ENCODE measurements at regions not wholly inside any gene's neighbourhood (a gene's known extent, or its start where the extent isn't known, plus 50 kb on each side); places are given as distances from the start of the nearest gene placed in this dataset.

GRCh38 chr12:125871811-125872594 lies 806.8 kb downstream of the AACS start:
- in situ Hi-C loops (cut with HindIII; ENCODE audit: low sequenced_read_pairs), result no loop called here
- DNase-seq (ENCODE audit: low spot score), result no peak

GRCh38 chr12:125873016-125873415 lies 807.8 kb downstream of the AACS start:
- no peak for DNase-seq (ENCODE audit: low spot score)
- in situ Hi-C loops (cut with HindIII; ENCODE audit: low sequenced_read_pairs), result no loop called here

- no peak for DNase-seq (ENCODE audit: low spot score)
Measured at GRCh38 chr12:125878483-125878882, 813.2 kb downstream of the AACS start.

GRCh38 chr12:125882141-125882540 lies 816.9 kb downstream of the AACS start:
- peak; percentile 25 for DNase-seq (ENCODE audit: low spot score)
- in situ Hi-C loops (cut with HindIII; ENCODE audit: low sequenced_read_pairs), result no loop called here

More at GRCh38 chr12:125878483-125878882, 813.2 kb downstream of the AACS start:
- in situ Hi-C loops (cut with HindIII; ENCODE audit: low sequenced_read_pairs), result no loop called here

- no peak for DNase-seq (ENCODE audit: low spot score)
- in situ Hi-C loops (cut with HindIII; ENCODE audit: low sequenced_read_pairs), result no loop called here
Measured at GRCh38 chr12:125888921-125889320, 823.7 kb downstream of the AACS start.

GRCh38 chr12:125889742-125890141 lies 824.5 kb downstream of the AACS start:
- peak; percentile 31 for DNase-seq (ENCODE audit: low spot score)
- in situ Hi-C loops (cut with HindIII; ENCODE audit: low sequenced_read_pairs), result no loop called here

GRCh38 chr12:125890366-125890905 lies 825.2 kb downstream of the AACS start:
- in situ Hi-C loops (cut with HindIII; ENCODE audit: low sequenced_read_pairs), result no loop called here
- no peak for DNase-seq (ENCODE audit: low spot score)

GRCh38 chr12:125890971-125891370 lies 825.7 kb downstream of the AACS start:
- in situ Hi-C loops (cut with HindIII; ENCODE audit: low sequenced_read_pairs), result no loop called here
- DNase-seq (ENCODE audit: low spot score), result no peak

GRCh38 chr12:125892276-125892675 lies 827.0 kb downstream of the AACS start:
- in situ Hi-C loops (cut with HindIII; ENCODE audit: low sequenced_read_pairs), result no loop called here
- DNase-seq (ENCODE audit: low spot score), result no peak

- in situ Hi-C loops (cut with HindIII; ENCODE audit: low sequenced_read_pairs), result no loop called here
- DNase-seq (ENCODE audit: low spot score), result no peak
Measured at GRCh38 chr12:125902991-125903390, 837.8 kb downstream of the AACS start.

GRCh38 chr12:125907351-125907750 lies 842.1 kb downstream of the AACS start:
- in situ Hi-C loops (cut with HindIII; ENCODE audit: low sequenced_read_pairs), result no loop called here
- no peak for DNase-seq (ENCODE audit: low spot score)

- in situ Hi-C loops (cut with HindIII; ENCODE audit: low sequenced_read_pairs), result no loop called here
Measured at GRCh38 chr12:125919856-125920470, 854.7 kb downstream of the AACS start.

GRCh38 chr12:125922330-125922729 lies 857.1 kb downstream of the AACS start:
- in situ Hi-C loops (cut with HindIII; ENCODE audit: low sequenced_read_pairs), result no loop called here
- no peak for DNase-seq (ENCODE audit: low spot score)

More at GRCh38 chr12:125919856-125920470, 854.7 kb downstream of the AACS start:
- no peak for DNase-seq (ENCODE audit: low spot score)

GRCh38 chr12:125936502-125936901 lies 871.3 kb downstream of the AACS start:
- no peak for DNase-seq (ENCODE audit: low spot score)
- in situ Hi-C loops (cut with HindIII; ENCODE audit: low sequenced_read_pairs), result no loop called here

GRCh38 chr12:125944446-125944845 lies 879.2 kb downstream of the AACS start:
- in situ Hi-C loops (cut with HindIII; ENCODE audit: low sequenced_read_pairs), result no loop called here
- DNase-seq (ENCODE audit: low spot score), result no peak

GRCh38 chr12:125949471-125949870 lies 884.2 kb downstream of the AACS start:
- in situ Hi-C loops (cut with HindIII; ENCODE audit: low sequenced_read_pairs), result no loop called here
- DNase-seq (ENCODE audit: low spot score), result no peak

- in situ Hi-C loops (cut with HindIII; ENCODE audit: low sequenced_read_pairs), result no loop called here
- no peak for DNase-seq (ENCODE audit: low spot score)
Measured at GRCh38 chr12:125954362-125954761, 889.1 kb downstream of the AACS start.

- in situ Hi-C loops (cut with HindIII; ENCODE audit: low sequenced_read_pairs), result no loop called here
- DNase-seq (ENCODE audit: low spot score), result no peak
Measured at GRCh38 chr12:125956186-125956585, 891.0 kb downstream of the AACS start.

- in situ Hi-C loops (cut with HindIII; ENCODE audit: low sequenced_read_pairs), result no loop called here
- DNase-seq (ENCODE audit: low spot score), result no peak
Measured at GRCh38 chr12:125966641-125967040, 901.4 kb downstream of the AACS start.

- no peak for DNase-seq (ENCODE audit: low spot score)
- in situ Hi-C loops (cut with HindIII; ENCODE audit: low sequenced_read_pairs), result no loop called here
Measured at GRCh38 chr12:125968413-125968812, 903.2 kb downstream of the AACS start.

GRCh38 chr12:125971981-125972380 lies 906.7 kb downstream of the AACS start:
- in situ Hi-C loops (cut with HindIII; ENCODE audit: low sequenced_read_pairs), result no loop called here
- no peak for DNase-seq (ENCODE audit: low spot score)

Measured in G401 (cell line).